GM23248 (cell line): ENCODE measurements at regions not wholly inside any gene's neighbourhood (a gene's known extent, or its start where the extent isn't known, plus 50 kb on each side); places are given as distances from the start of the nearest gene placed in this dataset.

Experiments
- EZH2 ChIP-seq: fragments of 200-600 bp; sonication (generic); IDR thresholded peaks from 2 replicates; pipeline ENCODE4 v1.6.1; 2018; ENCODE audit warnings: antibody characterized with exemption, mild to moderate bottlenecking; ENCODE audit not compliant: insufficient read depth, poor library complexity, severe bottlenecking
- EZH2phosphoT487 ChIP-seq: fragments of 200-600 bp; sonication (generic); IDR thresholded peaks from 2 replicates; pipeline ENCODE4 v1.6.1; 2018; ENCODE audit warnings: antibody characterized with exemption, moderate library complexity, mild to moderate bottlenecking, low read depth; ENCODE audit not compliant: insufficient read depth

DNA sequence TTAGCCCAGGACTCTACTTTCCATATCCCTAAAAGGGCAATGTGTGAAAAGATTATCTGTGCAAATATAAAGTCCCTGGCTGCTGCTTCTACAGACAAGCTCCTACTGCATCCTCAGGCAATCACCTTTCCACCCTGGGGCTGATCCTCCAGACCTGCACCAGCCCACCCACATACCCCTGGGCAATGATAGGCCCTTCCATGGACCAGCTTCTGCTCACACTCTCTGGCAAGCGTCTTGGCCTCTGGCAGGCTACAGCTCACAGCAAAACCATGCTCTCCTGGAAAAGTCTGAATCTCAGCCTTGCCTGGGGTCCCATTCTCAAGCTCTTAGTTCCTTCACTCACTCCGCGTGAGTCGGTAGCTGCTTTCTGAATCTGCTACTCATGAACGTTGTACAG is 69.5 kb downstream of the IGLL5 start:
- TF ChIP-seq EZH2 (no peak), EZH2phosphoT487 (no peak)
